ENCODE measurements at regions not wholly inside any gene's neighbourhood (a gene's known extent, or its start where the extent isn't known, plus 50 kb on each side); places are given as distances from the start of the nearest gene placed in this dataset.

GRCh38 chr11:41982975-41983374, 523.5 kb upstream of the LRRC4C start:
- TF ChIP-seq TCF12 (IDR thresholded peaks at IDR 0.05; ENCODE audit: low read depth) (no peak), YY1 (IDR thresholded peaks at IDR 0.05; ENCODE audit: low read depth) (no peak), RAD21 (IDR thresholded peaks at IDR 0.05; ENCODE audit: low read depth) (no peak), REST (IDR thresholded peaks at IDR 0.05; ENCODE audit: low read depth) (no peak), TAF1 (IDR thresholded peaks at IDR 0.05; ENCODE audit: low read depth) (no peak), USF1 (IDR thresholded peaks at IDR 0.05) (no peak), EP300 (IDR thresholded peaks at IDR 0.05; ENCODE audit: borderline replicate concordance) (no peak)
